PC-9 (cell line): ENCODE measurements at regions not wholly inside any gene's neighbourhood (a gene's known extent, or its start where the extent isn't known, plus 50 kb on each side); places are given as distances from the start of the nearest gene placed in this dataset.

Experiments
- EZH2 ChIP-seq: fragments of 200-600 bp; sonication (generic); IDR thresholded peaks from 2 replicates; pipeline ENCODE4 v1.8.0; 2017; ENCODE audit warnings: antibody characterized with exemption, low read depth
- TF ChIP-seq, protein P1 (sequence below): fragments of 200-600 bp; sonication (generic); conservative IDR thresholded peaks from 2 replicates; pipeline ENCODE4 v1.6.1; 2017; ENCODE audit warnings: mixed run types, antibody characterized with exemption, mild to moderate bottlenecking, moderate library complexity

DNA sequence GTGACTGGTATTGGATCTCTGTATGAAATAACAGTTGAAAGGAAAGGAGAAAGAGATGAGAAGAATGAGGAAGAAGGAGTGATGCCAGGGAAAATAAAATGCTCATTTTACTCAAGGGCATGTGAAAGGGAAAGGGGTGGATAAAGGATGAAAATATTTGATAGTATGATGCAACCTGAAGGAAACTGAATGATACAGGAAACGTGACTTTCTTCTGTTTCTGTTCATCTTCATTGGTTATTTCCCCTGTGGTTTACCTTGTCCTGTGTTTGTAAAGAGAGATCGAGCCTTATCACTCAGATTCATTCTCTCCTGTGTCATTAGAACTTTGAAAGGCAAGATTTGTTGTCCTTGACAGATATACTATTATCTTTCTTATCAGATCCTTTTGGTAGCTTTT lies 243.6 kb upstream of the SLITRK3 start:
- TF ChIP-seq, protein P1, sequence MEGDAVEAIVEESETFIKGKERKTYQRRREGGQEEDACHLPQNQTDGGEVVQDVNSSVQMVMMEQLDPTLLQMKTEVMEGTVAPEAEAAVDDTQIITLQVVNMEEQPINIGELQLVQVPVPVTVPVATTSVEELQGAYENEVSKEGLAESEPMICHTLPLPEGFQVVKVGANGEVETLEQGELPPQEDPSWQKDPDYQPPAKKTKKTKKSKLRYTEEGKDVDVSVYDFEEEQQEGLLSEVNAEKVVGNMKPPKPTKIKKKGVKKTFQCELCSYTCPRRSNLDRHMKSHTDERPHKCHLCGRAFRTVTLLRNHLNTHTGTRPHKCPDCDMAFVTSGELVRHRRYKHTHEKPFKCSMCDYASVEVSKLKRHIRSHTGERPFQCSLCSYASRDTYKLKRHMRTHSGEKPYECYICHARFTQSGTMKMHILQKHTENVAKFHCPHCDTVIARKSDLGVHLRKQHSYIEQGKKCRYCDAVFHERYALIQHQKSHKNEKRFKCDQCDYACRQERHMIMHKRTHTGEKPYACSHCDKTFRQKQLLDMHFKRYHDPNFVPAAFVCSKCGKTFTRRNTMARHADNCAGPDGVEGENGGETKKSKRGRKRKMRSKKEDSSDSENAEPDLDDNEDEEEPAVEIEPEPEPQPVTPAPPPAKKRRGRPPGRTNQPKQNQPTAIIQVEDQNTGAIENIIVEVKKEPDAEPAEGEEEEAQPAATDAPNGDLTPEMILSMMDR: no peak
- TF ChIP-seq EZH2: no peak
